ENCODE measurements at regions not wholly inside any gene's neighbourhood (a gene's known extent, or its start where the extent isn't known, plus 50 kb on each side); places are given as distances from the start of the nearest gene placed in this dataset.

DNA sequence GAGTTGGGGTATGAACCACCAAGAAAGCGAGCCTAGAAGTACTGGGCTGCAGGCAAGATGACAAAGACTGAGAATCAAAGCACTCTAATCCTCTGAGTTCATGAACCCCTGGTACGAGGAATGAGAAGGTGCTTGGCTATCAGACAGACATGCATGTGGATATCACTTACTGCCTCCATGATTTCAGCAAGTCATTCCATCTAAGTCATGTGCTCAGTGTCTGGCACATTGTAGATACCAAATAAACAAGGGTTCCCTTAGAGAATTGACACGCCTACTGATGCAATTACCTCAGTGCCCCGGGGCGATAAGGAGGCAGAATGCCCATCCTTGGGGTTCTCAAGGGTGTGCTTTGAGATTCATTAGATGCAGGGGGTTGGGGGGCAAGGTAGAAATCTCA, 125.6 kb upstream of the PKDCC start:
- TF ChIP-seq, protein P1, sequence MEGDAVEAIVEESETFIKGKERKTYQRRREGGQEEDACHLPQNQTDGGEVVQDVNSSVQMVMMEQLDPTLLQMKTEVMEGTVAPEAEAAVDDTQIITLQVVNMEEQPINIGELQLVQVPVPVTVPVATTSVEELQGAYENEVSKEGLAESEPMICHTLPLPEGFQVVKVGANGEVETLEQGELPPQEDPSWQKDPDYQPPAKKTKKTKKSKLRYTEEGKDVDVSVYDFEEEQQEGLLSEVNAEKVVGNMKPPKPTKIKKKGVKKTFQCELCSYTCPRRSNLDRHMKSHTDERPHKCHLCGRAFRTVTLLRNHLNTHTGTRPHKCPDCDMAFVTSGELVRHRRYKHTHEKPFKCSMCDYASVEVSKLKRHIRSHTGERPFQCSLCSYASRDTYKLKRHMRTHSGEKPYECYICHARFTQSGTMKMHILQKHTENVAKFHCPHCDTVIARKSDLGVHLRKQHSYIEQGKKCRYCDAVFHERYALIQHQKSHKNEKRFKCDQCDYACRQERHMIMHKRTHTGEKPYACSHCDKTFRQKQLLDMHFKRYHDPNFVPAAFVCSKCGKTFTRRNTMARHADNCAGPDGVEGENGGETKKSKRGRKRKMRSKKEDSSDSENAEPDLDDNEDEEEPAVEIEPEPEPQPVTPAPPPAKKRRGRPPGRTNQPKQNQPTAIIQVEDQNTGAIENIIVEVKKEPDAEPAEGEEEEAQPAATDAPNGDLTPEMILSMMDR (IDR thresholded peaks at IDR 0.05; ENCODE audit: low read depth, low read length, missing input control), result no peak
- TF ChIP-seq EGR1 (IDR thresholded peaks at IDR 0.05; ENCODE audit: low read depth in 2 of 2) (no peak), YY1 (IDR thresholded peaks at IDR 0.05) (no peak), RAD21 (IDR thresholded peaks at IDR 0.05) (no peak), FOXA2 (IDR thresholded peaks at IDR 0.05) (no peak), FOXA1 (IDR thresholded peaks at IDR 0.05) (no peak), TAF1 (conservative IDR thresholded peaks at IDR 0.05) (no peak), NR2F2 (IDR thresholded peaks at IDR 0.05) (no peak)
- TF ChIP-seq, protein P2, sequence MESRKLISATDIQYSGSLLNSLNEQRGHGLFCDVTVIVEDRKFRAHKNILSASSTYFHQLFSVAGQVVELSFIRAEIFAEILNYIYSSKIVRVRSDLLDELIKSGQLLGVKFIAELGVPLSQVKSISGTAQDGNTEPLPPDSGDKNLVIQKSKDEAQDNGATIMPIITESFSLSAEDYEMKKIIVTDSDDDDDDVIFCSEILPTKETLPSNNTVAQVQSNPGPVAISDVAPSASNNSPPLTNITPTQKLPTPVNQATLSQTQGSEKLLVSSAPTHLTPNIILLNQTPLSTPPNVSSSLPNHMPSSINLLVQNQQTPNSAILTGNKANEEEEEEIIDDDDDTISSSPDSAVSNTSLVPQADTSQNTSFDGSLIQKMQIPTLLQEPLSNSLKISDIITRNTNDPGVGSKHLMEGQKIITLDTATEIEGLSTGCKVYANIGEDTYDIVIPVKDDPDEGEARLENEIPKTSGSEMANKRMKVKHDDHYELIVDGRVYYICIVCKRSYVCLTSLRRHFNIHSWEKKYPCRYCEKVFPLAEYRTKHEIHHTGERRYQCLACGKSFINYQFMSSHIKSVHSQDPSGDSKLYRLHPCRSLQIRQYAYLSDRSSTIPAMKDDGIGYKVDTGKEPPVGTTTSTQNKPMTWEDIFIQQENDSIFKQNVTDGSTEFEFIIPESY (IDR thresholded peaks at IDR 0.05), result no peak
